B cell (primary cell): ENCODE measurements at regions not wholly inside any gene's neighbourhood (a gene's known extent, or its start where the extent isn't known, plus 50 kb on each side); places are given as distances from the start of the nearest gene placed in this dataset.

Experiments used
- ATAC-seq: fragments of 200-7000 bp; cut with Tn5 transposase; one replicate; pipeline ENCODE4 v1.10.0; 2021; ENCODE audit warnings: low read depth, mild to moderate bottlenecking, moderate number of reproducible peaks, moderate library complexity
- CTCF ChIA-PET: fragments of 350-600 bp; sonication (Branson Sonifier 250); formaldehyde crosslinking; loops from one replicate; lab custom pipeline; 2021; ENCODE audit warnings: antibody characterized with exemption, inconsistent platforms; lab: Charles Lee
- POLR2A ChIA-PET: fragments of 350-600 bp; sonication (Branson Sonifier 250); formaldehyde crosslinking; loops from one replicate; lab custom pipeline; 2021; ENCODE audit warnings: antibody characterized with exemption; lab: Charles Lee
- DNase-seq: peaks from one replicate; pipeline ENCODE4 v3.0.0; 2013
- H2AFZ ChIP-seq: 2 replicates; pipeline ENCODE4 v1.6.1; 2012; ENCODE audit warnings: mild to moderate bottlenecking, low read depth, low read length; ENCODE audit not compliant: insufficient read depth, poor library complexity, severe bottlenecking
- H3K27ac ChIP-seq, 2 donors: 1 replicate in 1 of 2; 2 replicates in 1 of 2; pipeline ENCODE4 v1.5.1; 2012 to 2013; ENCODE audit warnings: low read length in 2 of 2, mild to moderate bottlenecking in 2 of 2, moderate library complexity in 1 of 2
- H3K27me3 ChIP-seq, 4 experiments: fragments of 200-600 bp in 1 of 4; sonication (generic) in 1 of 4; replicated peaks in 1 of 4; 1 replicate in 2 of 4; 2 replicates in 2 of 4; pipeline versions ENCODE4 v1.6.1 to v1.7.0; 2013 to 2016; ENCODE audit warnings: low read length in 3 of 4, mild to moderate bottlenecking in 2 of 4, mixed read lengths in 1 of 4, moderate library complexity in 1 of 4; ENCODE audit not compliant: insufficient read depth in 4 of 4, control insufficient read depth in 3 of 4; ENCODE audit errors: control extremely low read depth in 1 of 4
- H3K36me3 ChIP-seq, 2 experiments: replicated peaks in 1 of 2; 1 replicate in 1 of 2; 2 replicates in 1 of 2; pipeline versions ENCODE4 v1.6.1 to v1.7.1; 2013; ENCODE audit warnings: low read length in 1 of 2; ENCODE audit not compliant: insufficient read depth in 2 of 2, control insufficient read depth in 1 of 2; ENCODE audit errors: control extremely low read depth in 1 of 2, extremely low read depth in 1 of 2
- H3K4me1 ChIP-seq, 2 donors: fragments of 200-600 bp in 1 of 2; sonication (generic) in 1 of 2; 1 replicate in 1 of 2; 2 replicates in 1 of 2; pipeline versions ENCODE4 v1.5.1 to v1.6.1; 2013 to 2017; ENCODE audit warnings: low read length in 2 of 2; ENCODE audit not compliant: control insufficient read depth in 2 of 2, insufficient read depth in 2 of 2
- H3K4me2 ChIP-seq: replicated peaks from 2 replicates; pipeline ENCODE3; 2012; ENCODE audit warnings: mild to moderate bottlenecking, low read depth, low read length; ENCODE audit not compliant: poor library complexity, severe bottlenecking
- H3K4me3 ChIP-seq, 5 experiments: fragments of 200-600 bp in 1 of 5; sonication (generic) in 1 of 5; 1 replicate in 3 of 5; 2 replicates in 2 of 5; pipeline versions ENCODE4 v1.5.1 to v1.7.0; 2011 to 2016; ENCODE audit warnings: low read length in 4 of 5, mild to moderate bottlenecking in 4 of 5, low read depth in 2 of 5, control low read depth in 1 of 5, moderate library complexity in 1 of 5; ENCODE audit not compliant: insufficient read depth in 1 of 5; ENCODE audit errors: control extremely low read depth in 1 of 5, extremely low read depth in 1 of 5
- H3K79me2 ChIP-seq: fragments of 200-600 bp; sonication (generic); one replicate; pipeline ENCODE4 v1.6.0; 2016; ENCODE audit warnings: low read length; ENCODE audit not compliant: control insufficient read depth, insufficient read depth
- H3K9ac ChIP-seq: fragments of 200-600 bp; sonication (generic); 2 replicates; pipeline ENCODE4 v1.6.1; 2017; ENCODE audit warnings: mild to moderate bottlenecking, low read length, moderate library complexity
- H3K9me3 ChIP-seq, 3 donors: one replicate each; pipeline versions ENCODE4 v1.6.1 to v1.7.1; 2013; ENCODE audit warnings: low read length in 2 of 3; ENCODE audit not compliant: control insufficient read depth in 2 of 3, insufficient read depth in 1 of 3; ENCODE audit errors: control extremely low read depth in 1 of 3
- H4K20me1 ChIP-seq: 2 replicates; pipeline ENCODE4 v1.6.0; 2012; ENCODE audit warnings: mild to moderate bottlenecking, low read length; ENCODE audit not compliant: insufficient read depth, control insufficient read depth, poor library complexity, severe bottlenecking
- H3K27ac Mint-ChIP-seq: one replicate; pipeline ENCODE4 v1.8.0; 2021; ENCODE audit warnings: mixed read lengths
- H3K27me3 Mint-ChIP-seq: one replicate; pipeline ENCODE4 v1.8.0; 2021; ENCODE audit warnings: mixed read lengths
- H3K4me1 Mint-ChIP-seq: one replicate; pipeline ENCODE4 v1.8.0; 2021; ENCODE audit warnings: mixed read lengths
- H3K4me3 Mint-ChIP-seq: one replicate; pipeline ENCODE4 v1.8.0; 2021; ENCODE audit warnings: mixed read lengths
- H3K9me3 Mint-ChIP-seq: one replicate; pipeline ENCODE4 v1.8.0; 2022; ENCODE audit warnings: mixed read lengths; ENCODE audit not compliant: insufficient read depth
- CTCF ChIP-seq: fragments of 200-600 bp; IDR thresholded peaks from one replicate; pipeline ENCODE4 v1.8.0; 2022; ENCODE audit warnings: antibody characterized with exemption, mild to moderate bottlenecking
- EZH2 ChIP-seq: IDR thresholded peaks from 2 replicates; pipeline ENCODE4 v1.6.1; 2012; ENCODE audit warnings: borderline replicate concordance, low read depth, mild to moderate bottlenecking, moderate library complexity, low read length; ENCODE audit not compliant: insufficient read depth, poor library complexity, severe bottlenecking
- WGBS: methylation state at CpG from one replicate; pipeline ENCODE4 v1.1.5; 2013; ENCODE audit warnings: missing lambda C conversion rate; ENCODE audit not compliant: insufficient coverage; 5-methylcytosine and 5-hydroxymethylcytosine counted together
- intact Hi-C: fragments of 100-400 bp; cut with micrococcal nuclease; formaldehyde crosslinking; loops from one replicate; pipeline ENCODE4 v1.10.0; 2022

GRCh38 chr2:45154144-45154543, 144.9 kb upstream of the SIX2 start:
- TF ChIP-seq CTCF (no peak), EZH2 (no peak)
- no peak overlapping the region for H2AFZ ChIP-seq
- no peaks in the 10 kb centered on the region for H3K4me1 Mint-ChIP-seq
- H3K79me2 ChIP-seq = no peaks in the 10 kb centered on the region
- H3K4me2 ChIP-seq = no peak overlapping the region
- no peaks in the 10 kb centered on the region for H3K9me3 Mint-ChIP-seq
- no peaks in the 10 kb centered on the region for H4K20me1 ChIP-seq
- WGBS = no CpG with 5 or more reads among the region's 1 CpG
- DNase-seq (no peak), ATAC-seq (no peak)
- H3K4me3 Mint-ChIP-seq = no peak overlapping the region
- CTCF ChIA-PET = no interaction called here
- intact Hi-C loops = no loop called here
- no peaks in the 10 kb centered on the region for H3K36me3 ChIP-seq
- H3K9ac ChIP-seq = no peak overlapping the region
- no peak overlapping the region for H3K4me3 ChIP-seq
- no peak overlapping the region for H3K27ac ChIP-seq
- peaks cover 26% of the 10 kb centered on the region for H3K27me3 Mint-ChIP-seq
- H3K9me3 ChIP-seq = peaks cover 0 to 2% (median 2%) of the 10 kb centered on the region in 3 donors
- peaks cover 0 to 5% (median 0%) of the 10 kb centered on the region in 4 experiments for H3K27me3 ChIP-seq
- H3K4me1 ChIP-seq = no peaks in the 10 kb centered on the region
- no peak overlapping the region for H3K27ac Mint-ChIP-seq
- POLR2A ChIA-PET = no interaction called here

GRCh38 chr2:45153121-45153520, 143.9 kb upstream of the SIX2 start:
- H4K20me1 ChIP-seq = no peaks in the 10 kb centered on the region
- H2AFZ ChIP-seq = no peak overlapping the region
- Mint-ChIP-seq H3K4me3 (no peak overlapping the region), H3K9me3 (no peaks in the 10 kb centered on the region), H3K4me1 (no peaks in the 10 kb centered on the region), H3K27me3 (peaks cover 23% of the 10 kb centered on the region), H3K27ac (no peak overlapping the region)
- peaks cover 0 to 2% (median 2%) of the 10 kb centered on the region in 3 donors for H3K9me3 ChIP-seq
- CTCF ChIA-PET = no interaction called here
- peaks cover 0 to 3% (median 0%) of the 10 kb centered on the region in 4 experiments for H3K27me3 ChIP-seq
- intact Hi-C loops = no loop called here
- H3K4me3 ChIP-seq = no peak overlapping the region
- H3K4me1 ChIP-seq = no peaks in the 10 kb centered on the region
- H3K79me2 ChIP-seq = no peaks in the 10 kb centered on the region
- DNase-seq = no peak
- H3K4me2 ChIP-seq = no peak overlapping the region
- ATAC-seq = no peak
- H3K36me3 ChIP-seq = no peaks in the 10 kb centered on the region
- no peak overlapping the region for H3K27ac ChIP-seq
- POLR2A ChIA-PET = no interaction called here
- no peak overlapping the region for H3K9ac ChIP-seq
- 93% methylated on average over 10 of the region's 10 CpGs for WGBS
- TF ChIP-seq CTCF = no peak
- TF ChIP-seq EZH2 = no peak
